Prostate gland (tissue), 2 donors: ENCODE measurements at regions not wholly inside any gene's neighbourhood (a gene's known extent, or its start where the extent isn't known, plus 50 kb on each side); places are given as distances from the start of the nearest gene placed in this dataset.
"Not testable (repeated sequence)": the region's sequence is repeated elsewhere in the genome, so short reads cannot be mapped to it uniquely, and the experiment has no call there.

Source experiments
- DNase-seq: peaks from one replicate; pipeline ENCODE4 v3.0.0-alpha.2; 2019; ENCODE audit warnings: low spot score
- H3K27ac ChIP-seq, 2 donors: fragments of 200-600 bp; sonication (generic); 2 replicates each; pipeline ENCODE4 v1.5.1; 2017 to 2019
- H3K27me3 ChIP-seq: fragments of 200-600 bp; sonication (generic); replicated peaks from 2 replicates; pipeline ENCODE4 v1.5.1; 2019; ENCODE audit not compliant: insufficient read depth
- H3K36me3 ChIP-seq, 2 donors: fragments of 200-600 bp; sonication (generic); 1 replicate in 1 of 2; 2 replicates in 1 of 2; pipeline versions ENCODE4 v1.5.1 to v1.8.1; 2017 to 2019
- H3K4me1 ChIP-seq: fragments of 200-600 bp; sonication (generic); replicated peaks from 2 replicates; pipeline ENCODE4 v1.5.1; 2019
- H3K4me3 ChIP-seq, 2 donors: fragments of 200-600 bp; sonication (generic); 2 replicates each; pipeline ENCODE4 v1.5.1; 2017 to 2019
- H3K9me3 ChIP-seq: fragments of 200-600 bp; sonication (generic); 2 replicates; pipeline ENCODE4 v1.5.1; 2017
- CTCF ChIP-seq, 4 experiments: fragments of 200-600 bp in 2 of 4; fragments of 450-650 bp in 2 of 4; sonication (generic) in 2 of 4; IDR thresholded peaks; 1 replicate in 3 of 4; 2 replicates in 1 of 4; pipeline ENCODE4 v1.5.1; 2016 to 2019; ENCODE audit warnings: antibody characterized with exemption in 4 of 4, mild to moderate bottlenecking in 2 of 4, moderate library complexity in 2 of 4
- POLR2A ChIP-seq: fragments of 450-650 bp; IDR thresholded peaks from one replicate; pipeline ENCODE4 v1.6.1; 2016; ENCODE audit warnings: antibody characterized with exemption, mild to moderate bottlenecking
- POLR2AphosphoS5 ChIP-seq: sonication (generic); formaldehyde crosslinking; IDR thresholded peaks from one replicate; pipeline ENCODE4 v1.6.1; 2017; ENCODE audit warnings: antibody characterized with exemption
- WGBS: methylation state at CpG from one replicate; pipeline ENCODE4 v1.1.5; 2018; 5-methylcytosine and 5-hydroxymethylcytosine counted together
- intact Hi-C: fragments of 100-400 bp; cut with DNase I; formaldehyde crosslinking; loops from one replicate; pipeline ENCODE4 v1.14.2; 2022

- no peaks in the 10 kb centered on the region for H3K27me3 ChIP-seq
- no peaks in the 10 kb centered on the region for H3K36me3 ChIP-seq
- no peak for DNase-seq
- TF ChIP-seq POLR2A (no peak), POLR2AphosphoS5 (no peak), CTCF (IDR thresholded peaks at IDR 0.05) (no peak)
- no peak overlapping the region for H3K27ac ChIP-seq
- 32% methylated on average over 2 of the region's 2 CpGs for WGBS
- H3K4me3 ChIP-seq: no peak overlapping the region
- no peaks in the 10 kb centered on the region for H3K4me1 ChIP-seq
- H3K9me3 ChIP-seq: no peaks in the 10 kb centered on the region
- intact Hi-C loops: no loop called here
These were observed 183.0 kb downstream of the SAMD5 start for GRCh38 chr6:147691446-147691845.

- Histone ChIP-seq H3K27ac (no peak overlapping the region), H3K4me3 (no peak overlapping the region), H3K9me3 (no peaks in the 10 kb centered on the region), H3K36me3 (no peaks in the 10 kb centered on the region), H3K27me3 (no peaks in the 10 kb centered on the region), H3K4me1 (no peaks in the 10 kb centered on the region)
- TF ChIP-seq POLR2A (no peak), CTCF (IDR thresholded peaks at IDR 0.05) (no peak), POLR2AphosphoS5 (no peak)
- WGBS: 91% methylated on average over 6 of the region's 6 CpGs
- intact Hi-C loops: no loop called here
- no peak for DNase-seq
These were observed 184.7 kb downstream of the SAMD5 start for GRCh38 chr6:147693181-147693580.

GRCh38 chr6:147694556-147694955, 186.1 kb downstream of the SAMD5 start:
- intact Hi-C loops, DNase-seq, H3K4me3 ChIP-seq, H3K4me1 ChIP-seq, H3K27ac ChIP-seq, H3K9me3 ChIP-seq, H3K36me3 ChIP-seq, H3K27me3 ChIP-seq: not testable (repeated sequence)
- 100% methylated on average over 3 of the region's 3 CpGs for WGBS

GRCh38 chr6:147695819-147696218, 187.3 kb downstream of the SAMD5 start:
- 41% methylated on average over 1 of the region's 1 CpG for WGBS
- intact Hi-C loops: no loop called here

DNA sequence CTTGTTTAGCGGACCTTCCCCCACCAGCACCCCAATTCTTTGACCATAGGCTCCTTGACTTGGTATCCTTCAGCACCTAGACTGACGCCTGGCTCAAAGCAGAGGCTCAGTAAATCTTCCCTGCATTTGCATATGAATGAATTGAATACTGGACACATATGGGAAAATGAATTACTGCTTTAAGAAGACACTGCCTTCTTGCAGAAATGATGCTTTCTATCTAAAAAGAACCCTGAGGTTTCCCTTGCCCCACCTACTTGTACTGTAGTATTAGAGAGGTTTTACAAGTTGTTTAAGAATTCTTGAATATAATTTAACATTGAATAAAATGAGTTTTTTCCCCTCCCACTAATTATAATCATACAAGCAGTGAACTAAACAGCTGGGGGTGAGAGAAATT, 190.7 kb downstream of the SAMD5 start:
- Histone ChIP-seq H3K4me1 (no peaks in the 10 kb centered on the region), H3K27ac (no peak overlapping the region), H3K4me3 (no peak overlapping the region), H3K27me3 (no peaks in the 10 kb centered on the region), H3K36me3 (no peaks in the 10 kb centered on the region), H3K9me3 (no peaks in the 10 kb centered on the region)
- 97% methylated on average over 2 of the region's 2 CpGs for WGBS
- no peak for DNase-seq
- TF ChIP-seq POLR2AphosphoS5: no peak
- no peak for TF ChIP-seq CTCF (IDR thresholded peaks at IDR 0.05)
- no peak for TF ChIP-seq POLR2A
- intact Hi-C loops: no loop called here

More at GRCh38 chr6:147695819-147696218, 187.3 kb downstream of the SAMD5 start:
- H3K4me1 ChIP-seq: no peaks in the 10 kb centered on the region
- no peak for TF ChIP-seq POLR2AphosphoS5
- TF ChIP-seq POLR2A: no peak
- TF ChIP-seq CTCF (IDR thresholded peaks at IDR 0.05): no peak
- no peaks in the 10 kb centered on the region for H3K9me3 ChIP-seq
- H3K27ac ChIP-seq: no peak overlapping the region
- no peaks in the 10 kb centered on the region for H3K27me3 ChIP-seq
- no peaks in the 10 kb centered on the region for H3K36me3 ChIP-seq
- no peak for DNase-seq
- H3K4me3 ChIP-seq: no peak overlapping the region
